RPMI8226 (cell line): ENCODE measurements at regions not wholly inside any gene's neighbourhood (a gene's known extent, or its start where the extent isn't known, plus 50 kb on each side); places are given as distances from the start of the nearest gene placed in this dataset.

Experiments used
- DNase-seq: peaks from one replicate; pipeline ENCODE4 v3.0.0-alpha.2; 2015

DNA sequence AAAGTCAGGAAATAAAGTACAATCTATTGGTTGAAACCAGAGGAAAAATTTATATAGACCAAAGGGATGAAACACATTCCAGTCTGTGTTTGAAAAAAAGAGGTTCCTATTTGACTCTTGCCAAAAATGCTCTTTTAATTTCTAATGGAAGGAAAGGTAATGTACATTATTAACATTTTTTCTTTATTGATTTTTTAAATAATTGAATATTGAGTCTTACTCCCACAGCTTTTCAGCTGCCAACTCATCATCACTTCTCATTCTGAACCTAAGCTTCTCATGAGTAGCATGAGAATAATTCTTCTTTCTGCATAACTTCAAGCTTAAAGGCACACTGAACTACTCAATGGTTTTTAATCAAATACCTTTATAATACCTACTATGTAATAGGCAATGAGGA is 49.8 kb upstream of the FHIP2A start:
- DNase-seq, result no peak
